H9 (cell line): ENCODE measurements at regions not wholly inside any gene's neighbourhood (a gene's known extent, or its start where the extent isn't known, plus 50 kb on each side); places are given as distances from the start of the nearest gene placed in this dataset.

ENCODE experiments used
- DNase-seq: peaks from one replicate; pipeline ENCODE4 v3.0.0-alpha.2; 2017
- H2AFZ ChIP-seq: one replicate; pipeline ENCODE4 v1.6.1; 2013; ENCODE audit warnings: mild to moderate bottlenecking, low read length, control low read depth, moderate library complexity
- H2AK5ac ChIP-seq: 2 replicates; pipeline ENCODE4 v1.6.1; 2013; ENCODE audit warnings: low read length, control low read depth, mixed read lengths; ENCODE audit not compliant: insufficient read length
- H2BK120ac ChIP-seq: one replicate; pipeline ENCODE4 v1.6.1; 2013; ENCODE audit warnings: low read depth, mild to moderate bottlenecking, low read length, control low read depth, inconsistent platforms; ENCODE audit not compliant: poor library complexity, severe bottlenecking
- H2BK12ac ChIP-seq: 2 replicates; pipeline ENCODE4 v1.6.1; 2013; ENCODE audit warnings: low read length, control low read depth, mixed read lengths, low read depth; ENCODE audit not compliant: insufficient read length
- H2BK15ac ChIP-seq: 2 replicates; pipeline ENCODE4 v1.6.1; 2013; ENCODE audit warnings: low read depth, low read length, control low read depth
- H2BK20ac ChIP-seq: one replicate; pipeline ENCODE4 v1.6.1; 2013; ENCODE audit warnings: low read depth, mild to moderate bottlenecking, low read length, control low read depth, inconsistent platforms; ENCODE audit not compliant: poor library complexity, severe bottlenecking
- H2BK5ac ChIP-seq: 2 replicates; pipeline ENCODE4 v1.6.1; 2013; ENCODE audit warnings: low read length, control low read depth, mixed read lengths; ENCODE audit not compliant: insufficient read length
- H3K14ac ChIP-seq: 2 replicates; pipeline ENCODE4 v1.6.1; 2013; ENCODE audit warnings: low read length, control low read depth; ENCODE audit not compliant: insufficient read depth
- H3K18ac ChIP-seq: 2 replicates; pipeline ENCODE4 v1.6.1; 2013; ENCODE audit warnings: low read depth, mild to moderate bottlenecking, mixed read lengths, low read length, control low read depth; ENCODE audit not compliant: insufficient read length
- H3K23ac ChIP-seq: 2 replicates; pipeline ENCODE4 v1.6.1; 2013; ENCODE audit warnings: low read length, control low read depth, mixed read lengths, low read depth; ENCODE audit not compliant: insufficient read length
- H3K23me2 ChIP-seq: 2 replicates; pipeline ENCODE4 v1.6.1; 2013; ENCODE audit warnings: low read depth, mild to moderate bottlenecking, mixed read lengths, low read length, control low read depth; ENCODE audit not compliant: insufficient read length, poor library complexity, severe bottlenecking
- H3K27ac ChIP-seq: 2 replicates; pipeline ENCODE4 v1.5.1; 2013; ENCODE audit warnings: low read length, control low read depth, mixed read lengths, low read depth; ENCODE audit not compliant: insufficient read length
- H3K27me3 ChIP-seq: 2 replicates; pipeline ENCODE4 v1.6.1; 2013; ENCODE audit warnings: low read length, control low read depth, inconsistent platforms; ENCODE audit not compliant: insufficient read depth
- H3K4ac ChIP-seq: 2 replicates; pipeline ENCODE4 v1.6.1; 2013; ENCODE audit warnings: low read depth, mild to moderate bottlenecking, control low read depth, inconsistent platforms, low read length, moderate library complexity
- H3K4me1 ChIP-seq: 2 replicates; pipeline ENCODE4 v1.6.1; 2013; ENCODE audit warnings: low read length, control low read depth, inconsistent platforms; ENCODE audit not compliant: insufficient read depth
- H3K4me2 ChIP-seq: 2 replicates; pipeline ENCODE4 v1.6.1; 2013; ENCODE audit warnings: low read length, control low read depth, mixed read lengths; ENCODE audit not compliant: insufficient read length, insufficient read depth
- H3K56ac ChIP-seq: 2 replicates; pipeline ENCODE4 v1.6.1; 2013; ENCODE audit warnings: low read depth, mild to moderate bottlenecking, mixed read lengths, low read length, control low read depth; ENCODE audit not compliant: insufficient read length
- H3K79me1 ChIP-seq: 2 replicates; pipeline ENCODE4 v1.6.1; 2013; ENCODE audit warnings: low read depth, mild to moderate bottlenecking, moderate library complexity, low read length, control low read depth, inconsistent platforms; ENCODE audit not compliant: insufficient read depth, poor library complexity, severe bottlenecking
- H3K79me2 ChIP-seq: 2 replicates; pipeline ENCODE4 v1.6.1; 2013; ENCODE audit warnings: low read length, control low read depth, inconsistent platforms; ENCODE audit not compliant: insufficient read depth
- H3K9ac ChIP-seq: 2 replicates; pipeline ENCODE4 v1.6.1; 2013; ENCODE audit warnings: low read length, control low read depth, mixed read lengths; ENCODE audit not compliant: insufficient read length; ENCODE audit errors: extremely low read depth
- H3K9me3 ChIP-seq: one replicate; pipeline ENCODE4 v1.6.1; 2013; ENCODE audit warnings: low read depth, low read length, inconsistent platforms; ENCODE audit not compliant: control insufficient read depth
- H3T11ph ChIP-seq: one replicate; pipeline ENCODE4 v1.6.1; 2013; ENCODE audit warnings: mild to moderate bottlenecking, low read length, control low read depth, inconsistent platforms
- H4K20me1 ChIP-seq: one replicate; pipeline ENCODE4 v1.6.1; 2013; ENCODE audit not compliant: control insufficient read depth, insufficient read length, insufficient read depth
- H4K5ac ChIP-seq: 2 replicates; pipeline ENCODE4 v1.6.1; 2013; ENCODE audit warnings: low read depth, mild to moderate bottlenecking, mixed read lengths, low read length, control low read depth; ENCODE audit not compliant: insufficient read length
- H4K8ac ChIP-seq: replicated peaks from 2 replicates; pipeline ENCODE4 v1.6.1; 2013; ENCODE audit warnings: low read length, control low read depth, mixed read lengths, low read depth; ENCODE audit not compliant: insufficient read length
- H4K91ac ChIP-seq: 2 replicates; pipeline ENCODE4 v1.6.1; 2013; ENCODE audit warnings: low read depth, mild to moderate bottlenecking, moderate library complexity, mixed read lengths, low read length, control low read depth; ENCODE audit not compliant: insufficient read length
- H3K27ac Mint-ChIP-seq, 3 experiments: 2 replicates in 2 of 3; 3 replicates in 1 of 3; pipeline ENCODE4 v1.8.0; 2020 to 2021; ENCODE audit warnings: mixed read lengths in 3 of 3, mild to moderate bottlenecking in 1 of 3, moderate library complexity in 1 of 3
- H3K27me3 Mint-ChIP-seq: 2 replicates; pipeline ENCODE4 v1.8.0; 2021; ENCODE audit warnings: low read depth, mild to moderate bottlenecking, moderate library complexity, mixed read lengths
- H3K36me3 Mint-ChIP-seq, 3 experiments: 2 replicates in 2 of 3; 3 replicates in 1 of 3; pipeline ENCODE4 v1.8.0; 2020 to 2021; ENCODE audit warnings: low read depth in 3 of 3, mixed read lengths in 3 of 3; ENCODE audit not compliant: insufficient read depth in 1 of 3
- H3K4me1 Mint-ChIP-seq, 2 experiments: 2 replicates each; pipeline ENCODE4 v1.8.0; 2020; ENCODE audit warnings: mixed read lengths in 2 of 2
- H3K4me3 Mint-ChIP-seq, 2 experiments: 2 replicates in 1 of 2; 3 replicates in 1 of 2; pipeline ENCODE4 v1.8.0; 2020 to 2021; ENCODE audit warnings: mild to moderate bottlenecking in 2 of 2, mixed read lengths in 2 of 2, moderate library complexity in 1 of 2
- H3K9me3 Mint-ChIP-seq, 2 experiments: 2 replicates in 1 of 2; 3 replicates in 1 of 2; pipeline ENCODE4 v1.8.0; 2020; ENCODE audit warnings: mild to moderate bottlenecking in 2 of 2, mixed read lengths in 2 of 2, moderate library complexity in 1 of 2
- WGBS: extraction: QIAGEN DNeasy Blood & Tissue Kit; methylation state at CpG from one replicate; pipeline ENCODE4 v1.1.7; 2013; ENCODE audit warnings: missing lambda C conversion rate, low lambda C conversion rate, mixed read lengths; ENCODE audit not compliant: insufficient read length; ENCODE audit errors: extremely low coverage; 5-methylcytosine and 5-hydroxymethylcytosine counted together
- TF ChIP-seq, protein P1 (sequence below): fragments of 200-600 bp; sonication (generic); conservative IDR thresholded peaks from 3 replicates; pipeline ENCODE4 v1.8.0; 2021; ENCODE audit warnings: antibody characterized with exemption, mild to moderate bottlenecking

DNA sequence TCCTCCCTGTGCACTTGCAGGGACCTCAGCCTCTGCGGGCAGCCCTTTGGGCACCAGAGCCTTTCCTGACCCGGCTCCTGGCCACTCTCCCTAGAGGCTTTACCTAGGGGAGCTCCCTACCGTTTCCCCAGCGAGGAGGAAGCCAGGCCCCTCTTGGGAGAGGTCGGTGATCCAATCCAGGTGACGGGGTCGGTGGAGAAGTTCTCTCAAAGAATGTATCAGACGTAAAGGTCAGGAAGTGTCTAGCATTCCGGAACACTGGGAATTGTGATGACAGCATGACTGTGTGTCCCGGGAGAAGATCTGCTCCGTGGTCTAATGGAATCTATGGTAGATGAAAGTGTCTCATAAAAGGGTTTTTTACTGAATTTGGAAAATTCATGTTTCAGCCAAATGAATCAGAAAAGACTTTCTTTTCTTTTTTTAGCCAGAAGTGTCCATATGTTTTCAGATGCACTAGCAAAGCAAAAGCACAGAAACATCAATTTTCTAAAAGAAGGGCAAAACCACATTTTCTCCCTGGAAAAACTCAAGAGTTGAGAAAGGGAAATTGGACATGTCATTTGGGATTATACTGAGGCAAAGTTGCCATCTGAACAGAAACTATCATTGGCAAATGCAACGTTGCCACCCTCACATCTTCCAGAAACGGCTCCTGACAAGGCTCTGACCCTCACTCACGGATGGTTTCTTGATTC lies 289.4 kb downstream of the THBS2 start:
- DNase-seq, result no peak
- Histone ChIP-seq H2AK5ac (no peak overlapping the region), H3K14ac (no peak overlapping the region), H3K23me2 (no peaks in the 10 kb centered on the region), H3T11ph (no peak overlapping the region), H2BK15ac (no peak overlapping the region), H3K27ac (no peak overlapping the region), H2BK20ac (no peak overlapping the region), H3K4me2 (no peak overlapping the region), H3K27me3 (no peaks in the 10 kb centered on the region), H3K18ac (no peak overlapping the region), H3K79me1 (no peaks in the 10 kb centered on the region), H4K91ac (no peak overlapping the region), H3K23ac (no peak overlapping the region), H4K5ac (no peak overlapping the region), H3K9me3 (no peaks in the 10 kb centered on the region), H4K8ac (no peak overlapping the region), H3K4me1 (no peaks in the 10 kb centered on the region), H2BK12ac (no peak overlapping the region), H4K20me1 (no peaks in the 10 kb centered on the region), H2AFZ (no peak overlapping the region), H3K56ac (no peak overlapping the region), H2BK5ac (no peak overlapping the region), H3K79me2 (no peaks in the 10 kb centered on the region), H3K4ac (no peak overlapping the region), H2BK120ac (no peak overlapping the region), H3K9ac (no peak overlapping the region)
- TF ChIP-seq, protein P1, sequence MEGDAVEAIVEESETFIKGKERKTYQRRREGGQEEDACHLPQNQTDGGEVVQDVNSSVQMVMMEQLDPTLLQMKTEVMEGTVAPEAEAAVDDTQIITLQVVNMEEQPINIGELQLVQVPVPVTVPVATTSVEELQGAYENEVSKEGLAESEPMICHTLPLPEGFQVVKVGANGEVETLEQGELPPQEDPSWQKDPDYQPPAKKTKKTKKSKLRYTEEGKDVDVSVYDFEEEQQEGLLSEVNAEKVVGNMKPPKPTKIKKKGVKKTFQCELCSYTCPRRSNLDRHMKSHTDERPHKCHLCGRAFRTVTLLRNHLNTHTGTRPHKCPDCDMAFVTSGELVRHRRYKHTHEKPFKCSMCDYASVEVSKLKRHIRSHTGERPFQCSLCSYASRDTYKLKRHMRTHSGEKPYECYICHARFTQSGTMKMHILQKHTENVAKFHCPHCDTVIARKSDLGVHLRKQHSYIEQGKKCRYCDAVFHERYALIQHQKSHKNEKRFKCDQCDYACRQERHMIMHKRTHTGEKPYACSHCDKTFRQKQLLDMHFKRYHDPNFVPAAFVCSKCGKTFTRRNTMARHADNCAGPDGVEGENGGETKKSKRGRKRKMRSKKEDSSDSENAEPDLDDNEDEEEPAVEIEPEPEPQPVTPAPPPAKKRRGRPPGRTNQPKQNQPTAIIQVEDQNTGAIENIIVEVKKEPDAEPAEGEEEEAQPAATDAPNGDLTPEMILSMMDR, result no peak
- WGBS, result no CpG with 5 or more reads among the region's 14 CpGs
- H3K9me3 Mint-ChIP-seq, result peaks cover 11 to 12% of the 10 kb centered on the region in 2 experiments
- no peaks in the 10 kb centered on the region for H3K27me3 Mint-ChIP-seq
- H3K4me3 Mint-ChIP-seq, result no peak overlapping the region
- peak overlapping the region in 1 of 3 experiments; percentile 53; a peak in 1 of 7 replicates for H3K27ac Mint-ChIP-seq
- H3K4me1 Mint-ChIP-seq, result no peaks in the 10 kb centered on the region
- H3K36me3 Mint-ChIP-seq, result peaks cover 2 to 8% (median 6%) of the 10 kb centered on the region in 3 experiments; a peak in 5 of 7 replicates
